GM23248 (cell line): ENCODE measurements at regions not wholly inside any gene's neighbourhood (a gene's known extent, or its start where the extent isn't known, plus 50 kb on each side); places are given as distances from the start of the nearest gene placed in this dataset.

Source experiments
- EZH2 ChIP-seq: fragments of 200-600 bp; sonication (generic); IDR thresholded peaks from 2 replicates; pipeline ENCODE4 v1.6.1; 2018; ENCODE audit warnings: antibody characterized with exemption, mild to moderate bottlenecking; ENCODE audit not compliant: insufficient read depth, poor library complexity, severe bottlenecking
- EZH2phosphoT487 ChIP-seq: fragments of 200-600 bp; sonication (generic); IDR thresholded peaks from 2 replicates; pipeline ENCODE4 v1.6.1; 2018; ENCODE audit warnings: antibody characterized with exemption, moderate library complexity, mild to moderate bottlenecking, low read depth; ENCODE audit not compliant: insufficient read depth

GRCh38 chr5:104119529-104119928 lies 556.9 kb upstream of the NUDT12 start:
- TF ChIP-seq EZH2 = no peak
- no peak for TF ChIP-seq EZH2phosphoT487
